C1 segment of cervical spinal cord (tissue), 14 donors: ENCODE measurements at regions not wholly inside any gene's neighbourhood (a gene's known extent, or its start where the extent isn't known, plus 50 kb on each side); places are given as distances from the start of the nearest gene placed in this dataset.
"Not testable (repeated sequence)": the region's sequence is repeated elsewhere in the genome, so short reads cannot be mapped to it uniquely, and the experiment has no call there.

Source experiments
- DNase-seq, 14 donors: peaks; one replicate each; lab custom pipeline; 2025; lab: John Stamatoyannopoulos, UW

DNA sequence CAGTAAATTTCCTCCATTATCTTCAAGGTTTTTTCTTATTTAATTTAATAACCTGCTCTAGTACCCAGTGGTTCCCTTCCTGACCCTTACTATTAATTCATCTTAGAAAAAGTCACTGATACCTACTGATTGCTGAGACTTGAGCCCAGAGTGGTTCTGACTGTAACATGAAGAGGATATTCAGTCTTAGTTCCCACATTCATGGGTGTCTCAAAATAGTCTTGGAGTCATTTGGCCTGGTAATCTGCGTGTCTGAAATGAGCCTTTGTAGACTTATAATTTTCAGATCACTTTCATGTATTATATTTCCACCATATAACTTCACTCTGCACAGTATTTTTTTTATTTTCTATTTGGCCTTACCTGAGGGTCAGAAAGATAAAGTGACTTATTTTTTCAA, 732.0 kb upstream of the KIF2B start:
- DNase-seq = no peak

DNA sequence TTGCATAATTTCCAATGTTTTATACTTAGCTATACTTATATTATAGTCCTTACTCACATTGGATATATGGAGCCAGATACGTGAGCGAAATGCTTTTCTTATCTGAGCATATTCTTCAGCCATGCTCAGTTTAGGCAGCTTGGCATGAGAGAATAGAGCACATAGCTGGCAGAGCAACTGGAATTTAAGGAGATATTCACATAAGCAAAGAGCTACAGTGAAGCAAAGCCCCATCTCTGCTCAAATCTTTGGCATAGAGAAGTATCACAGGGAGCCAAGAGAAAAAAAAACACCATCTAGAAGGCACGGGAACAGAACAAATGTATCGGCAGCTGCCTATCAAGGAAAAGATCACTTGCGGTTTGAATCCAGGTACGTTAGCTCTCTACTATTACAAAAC, 734.2 kb upstream of the KIF2B start:
- DNase-seq = peak in 1 of 14 donors; percentile 54

DNA sequence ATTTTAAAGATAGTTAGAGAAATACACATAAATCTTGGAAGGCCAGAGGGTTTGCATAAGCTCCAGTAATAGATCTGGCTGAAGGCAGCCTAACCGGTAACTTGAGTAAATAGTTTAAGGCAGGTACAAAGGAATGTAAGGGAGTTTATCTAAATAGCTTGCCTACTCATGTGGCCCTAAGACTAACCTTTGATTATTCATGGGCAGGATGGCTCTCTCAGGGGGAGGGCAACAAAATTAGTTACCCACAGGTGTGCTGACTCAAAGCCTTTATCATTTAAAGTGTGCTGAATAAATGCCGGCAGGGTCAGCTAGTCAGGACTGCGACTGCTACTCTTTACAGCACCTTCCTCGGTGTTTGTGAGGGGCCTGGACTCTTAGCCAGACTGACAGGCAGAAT, 761.3 kb upstream of the KIF2B start:
- DNase-seq = no peak

DNA sequence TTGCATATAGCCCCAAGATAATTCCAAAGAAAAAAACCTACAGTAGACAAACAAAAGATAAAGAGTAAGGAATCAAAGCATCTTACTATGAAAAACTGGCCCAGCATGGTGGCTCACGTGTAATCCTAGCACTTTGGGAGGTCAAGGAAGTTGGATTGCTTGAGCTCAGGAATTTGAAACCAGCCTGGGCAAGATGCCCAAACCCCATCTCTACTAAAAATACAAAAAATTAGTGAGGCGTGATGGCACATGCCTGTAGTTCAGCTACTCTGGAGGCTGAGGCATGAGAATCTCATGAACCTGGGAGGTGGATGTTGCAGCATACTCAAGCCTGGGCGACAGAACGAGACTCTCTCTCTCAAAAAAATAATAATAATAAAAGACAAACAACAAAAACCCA, 764.7 kb upstream of the KIF2B start:
- no peak for DNase-seq

DNA sequence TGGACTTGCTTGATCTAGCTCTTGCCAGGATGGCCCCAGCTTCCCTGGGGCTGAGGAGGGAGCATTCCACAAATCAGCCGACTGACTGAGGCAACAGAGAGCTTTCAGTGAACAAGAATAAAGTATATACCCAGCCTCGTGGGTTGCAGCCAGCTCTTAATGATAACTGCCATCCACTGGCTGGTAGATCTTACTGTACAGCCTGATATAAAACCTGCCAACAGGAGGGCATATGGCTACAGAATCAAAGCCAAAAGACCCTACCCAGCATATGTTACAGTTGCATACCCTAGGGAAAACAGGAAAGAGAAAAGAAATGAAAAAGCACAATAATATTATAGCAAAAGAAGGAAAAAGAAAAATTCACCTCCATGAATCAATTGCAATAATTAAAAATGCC, 775.9 kb upstream of the KIF2B start:
- no peak for DNase-seq

DNA sequence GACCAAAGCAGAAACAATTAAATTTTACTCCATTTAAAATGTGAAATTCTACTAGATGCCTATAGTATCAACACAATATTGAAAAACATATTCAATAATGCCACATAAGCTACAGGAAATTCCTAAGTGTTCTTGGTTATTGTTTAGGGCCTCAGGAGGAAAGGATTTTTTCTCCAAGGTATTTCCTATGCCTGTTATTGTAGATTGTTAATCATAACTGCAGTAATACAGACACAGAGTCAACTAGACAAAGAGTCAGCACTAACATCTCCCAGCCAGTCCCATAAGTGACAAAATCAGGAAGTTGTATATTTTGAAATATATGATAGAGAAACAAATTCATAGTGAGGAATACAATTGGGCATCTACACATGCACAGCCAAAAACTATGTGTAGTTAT, 782.7 kb upstream of the KIF2B start:
- DNase-seq = no peak

DNA sequence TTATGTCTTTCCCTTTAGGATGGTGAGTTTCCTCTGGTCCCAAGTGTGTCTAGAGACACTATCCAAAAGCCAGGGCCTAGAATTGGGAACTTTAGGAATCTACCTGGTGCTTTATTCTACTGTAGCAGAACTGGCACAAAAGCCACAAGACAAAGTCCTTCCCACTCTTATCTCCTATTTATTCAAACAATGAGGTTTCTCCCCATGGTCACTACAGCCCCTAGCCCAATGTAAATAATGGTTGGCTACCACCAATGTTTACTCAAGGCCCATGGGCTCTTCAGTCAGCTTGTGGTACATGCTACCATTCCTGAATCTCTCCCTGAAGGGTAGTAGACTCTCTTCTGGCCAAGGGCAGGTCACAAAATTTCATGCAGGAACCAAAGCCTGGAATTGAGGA, 789.4 kb upstream of the KIF2B start:
- no peak for DNase-seq

DNA sequence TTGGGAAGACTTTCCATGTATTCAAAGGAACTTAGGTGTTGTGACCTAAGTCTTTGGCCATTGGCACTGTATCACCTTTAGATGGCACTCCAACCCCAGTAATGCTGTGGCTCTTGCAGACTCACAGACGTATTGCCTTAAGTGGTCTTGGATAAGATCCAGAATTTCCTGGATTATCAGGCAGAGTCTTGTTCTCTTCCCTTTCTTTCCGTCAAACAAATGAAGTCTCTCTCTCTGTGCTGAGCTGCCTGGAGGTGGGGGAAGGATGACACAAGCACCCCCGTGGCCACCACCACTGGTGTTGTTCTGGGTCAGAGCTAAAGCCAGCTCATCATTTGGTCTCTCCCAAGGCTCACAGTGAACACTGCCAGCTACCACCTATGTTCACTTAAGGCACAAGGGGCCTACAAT, 789.9 kb upstream of the KIF2B start:
- DNase-seq = no peak

DNA sequence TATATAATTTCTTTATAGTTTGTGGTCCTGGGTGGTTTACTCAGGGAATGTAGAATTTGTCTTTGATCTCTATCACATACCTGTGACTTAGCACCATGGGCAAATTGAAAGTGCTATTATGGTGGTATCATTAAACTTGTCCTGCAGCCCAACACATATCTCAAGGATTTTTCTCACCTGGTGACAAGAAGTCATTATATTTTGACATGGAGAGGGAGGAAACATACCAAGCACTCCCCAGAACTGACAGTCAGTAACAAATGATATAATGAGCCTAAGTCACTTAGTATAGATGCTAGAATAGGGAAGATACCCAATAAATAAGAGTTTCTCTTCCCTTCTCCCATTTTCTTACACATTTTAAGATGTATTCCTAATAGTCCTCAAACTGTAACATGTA, 805.5 kb upstream of the KIF2B start:
- no peak for DNase-seq

DNA sequence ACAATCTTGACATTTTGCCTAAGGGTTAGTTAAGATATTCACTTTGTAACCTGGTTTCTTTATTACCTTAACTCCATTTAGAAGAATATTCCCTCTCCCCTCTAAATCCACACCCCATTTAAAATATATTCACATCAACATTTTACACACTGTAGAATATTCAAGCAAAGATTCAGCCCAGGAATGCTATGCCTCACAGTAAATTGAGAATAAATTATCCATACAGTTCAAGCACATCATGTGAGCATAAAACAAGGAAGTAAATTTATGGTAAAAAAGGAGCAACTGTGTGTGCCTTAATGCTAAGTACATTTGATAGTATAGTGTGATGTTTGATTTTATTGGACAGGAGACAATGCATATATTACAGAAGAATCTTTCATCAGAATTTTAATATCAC, 806.6 kb upstream of the KIF2B start:
- no peak for DNase-seq

DNA sequence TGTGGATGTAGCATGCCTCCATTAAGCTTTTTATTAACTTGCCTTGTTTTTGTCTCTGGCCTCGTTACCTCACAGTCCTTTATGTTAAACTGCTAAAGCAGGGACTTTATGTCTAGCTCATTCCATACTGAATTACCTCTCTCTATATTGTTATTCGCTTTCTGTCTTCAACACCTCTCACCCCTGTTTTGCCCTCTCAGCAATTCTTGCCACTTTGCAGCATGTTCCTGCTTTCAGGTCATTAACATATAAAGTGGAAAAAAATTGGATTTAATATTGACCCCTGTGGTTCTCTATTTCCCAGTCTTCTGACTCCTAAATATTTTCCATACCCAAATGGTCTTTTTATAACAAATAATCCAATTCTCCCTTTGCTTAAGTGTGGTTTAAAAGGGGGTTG, 810.4 kb upstream of the KIF2B start:
- no peak for DNase-seq

DNA sequence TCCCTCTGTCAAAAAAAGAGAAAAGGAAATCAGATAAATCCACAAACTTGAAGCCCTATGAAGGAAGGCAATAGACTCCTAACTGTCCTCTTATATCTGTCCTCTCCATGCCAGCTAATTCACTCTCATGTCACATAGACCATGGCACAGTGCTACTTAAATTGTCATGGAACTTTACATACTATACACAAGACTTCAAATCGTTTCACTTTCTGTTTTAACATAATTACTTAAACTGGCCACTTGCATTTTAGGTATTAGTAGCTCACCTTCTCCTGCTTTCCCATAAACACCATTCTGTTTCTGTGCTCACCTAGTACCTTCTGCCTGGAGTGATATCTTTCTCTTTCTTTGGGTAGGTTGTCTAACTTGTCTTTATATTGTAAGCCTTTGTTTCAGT, 816.7 kb upstream of the KIF2B start:
- DNase-seq = no peak

DNA sequence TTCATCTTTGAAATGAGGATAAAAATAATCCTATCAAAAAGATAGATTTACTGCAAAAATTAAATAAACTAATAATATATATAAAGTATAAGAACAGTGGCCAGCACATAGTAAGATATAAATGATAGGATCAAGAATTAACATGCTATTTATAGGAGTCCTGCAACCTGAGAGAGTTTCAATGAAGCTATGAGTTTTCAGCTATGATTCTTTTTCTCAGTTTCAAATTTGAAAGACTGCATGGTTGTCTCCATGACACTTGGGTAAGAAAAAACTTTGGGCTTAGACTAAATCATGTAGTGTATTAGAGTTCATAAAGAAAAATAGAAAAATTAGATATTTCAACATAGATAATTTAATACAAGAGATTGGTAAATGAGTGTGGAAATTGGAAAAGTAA, 817.8 kb upstream of the KIF2B start:
- DNase-seq = no peak

DNA sequence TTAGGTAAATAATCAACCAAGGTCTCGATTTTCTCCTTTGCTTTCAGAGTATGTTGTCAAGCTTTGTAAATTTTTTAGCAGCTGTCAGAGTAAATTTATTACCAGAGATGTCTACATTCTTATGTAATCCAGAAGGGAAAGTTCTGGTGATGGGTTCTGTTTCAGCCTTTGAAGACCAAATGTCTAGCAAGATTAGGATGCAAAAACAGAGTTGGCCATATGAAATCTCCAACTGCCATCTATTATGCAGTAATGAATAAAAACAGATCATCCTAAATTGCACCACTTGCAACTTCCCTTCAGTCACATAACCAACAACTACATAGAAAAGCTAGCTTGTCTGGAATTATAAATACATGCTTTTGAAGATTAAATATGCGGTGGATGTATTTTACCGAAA, 826.8 kb upstream of the KIF2B start:
- DNase-seq = no peak

DNA sequence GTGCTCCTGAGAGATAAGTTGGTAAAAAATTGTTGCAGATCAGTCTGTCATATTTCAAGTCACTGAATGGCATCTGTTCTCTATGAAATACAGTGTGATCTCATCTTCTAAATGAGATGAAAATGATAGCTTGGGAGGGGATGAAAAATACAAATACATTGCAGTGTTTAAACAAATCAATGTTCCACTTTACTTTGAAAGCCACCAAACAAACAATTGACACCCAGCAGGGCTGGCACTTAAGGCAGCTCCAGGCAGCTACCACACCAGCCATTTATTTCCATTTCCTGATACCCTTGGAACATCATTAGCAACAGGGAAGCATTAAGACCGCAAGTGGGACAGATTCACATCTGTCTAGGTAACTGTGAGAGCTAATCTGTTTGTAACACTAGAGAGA, 827.6 kb upstream of the KIF2B start:
- DNase-seq = no peak

DNA sequence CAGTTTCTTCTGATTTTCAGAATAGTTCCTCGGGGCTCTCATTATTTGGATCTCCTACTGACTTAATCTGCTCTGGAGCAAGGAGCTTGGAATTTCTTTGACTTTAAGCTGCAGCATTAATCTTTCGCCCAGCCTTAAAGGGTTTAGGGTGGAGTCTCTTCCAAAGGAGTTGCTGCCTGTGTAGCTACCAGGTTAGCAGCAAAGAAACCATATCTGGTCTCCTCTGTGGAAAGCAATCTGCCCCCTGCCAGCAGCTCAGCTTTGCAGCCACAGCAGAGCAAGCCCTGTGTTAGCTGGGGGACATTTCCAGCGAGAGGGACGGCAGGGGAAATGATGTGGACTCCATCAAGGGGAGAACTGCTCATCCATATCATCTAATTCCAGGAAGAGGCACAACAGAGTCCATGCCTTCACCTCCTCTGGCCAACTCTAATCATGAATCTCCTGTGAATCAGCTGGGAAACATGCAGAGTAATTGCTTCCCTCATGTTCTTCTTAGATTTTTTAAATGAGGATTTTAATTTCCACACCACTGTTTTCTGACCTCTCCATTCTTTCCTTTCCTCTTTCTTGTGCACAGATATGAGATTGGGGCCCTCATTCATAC, 827.6 kb upstream of the CA10 start:
- DNase-seq = no peak

DNA sequence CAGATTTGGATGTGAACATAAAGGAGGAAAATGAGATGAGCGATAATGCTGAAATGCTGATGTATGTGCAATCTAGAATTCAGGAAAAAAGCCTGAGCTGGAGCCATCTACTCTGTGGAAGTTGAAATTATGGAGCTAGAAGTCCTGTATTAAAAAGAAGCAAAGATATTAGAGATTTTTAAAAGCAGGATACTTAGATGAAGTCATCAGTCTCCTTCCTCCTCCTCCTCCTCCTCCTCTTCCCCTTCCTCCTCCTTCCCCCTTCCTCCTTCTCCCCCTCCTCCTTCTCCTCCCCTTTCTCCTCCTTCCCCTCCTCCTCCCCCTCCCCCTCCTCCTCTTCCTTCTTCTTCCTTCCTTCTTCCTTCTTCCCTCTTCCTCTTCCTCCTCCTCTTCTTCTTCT, 823.8 kb upstream of the CA10 start:
- no peak for DNase-seq

DNA sequence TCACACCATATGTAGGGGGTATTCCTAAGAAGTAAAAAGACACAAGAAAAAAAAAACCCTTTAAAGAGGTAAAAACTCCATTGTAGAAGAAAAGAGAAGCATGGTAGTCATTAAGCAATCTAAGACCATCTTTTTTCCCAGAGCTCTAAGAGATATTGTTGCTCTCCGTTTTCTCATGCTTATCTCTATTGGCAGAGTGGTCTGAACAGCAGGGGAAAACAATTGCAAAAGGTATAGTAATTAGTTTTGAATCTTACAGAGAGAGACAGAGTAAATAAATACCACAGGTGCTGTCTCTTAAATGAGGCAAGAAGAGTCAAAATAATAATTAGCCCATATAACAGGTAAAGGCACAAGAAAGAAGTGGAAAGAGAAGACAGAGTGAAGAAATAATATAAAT, 821.4 kb upstream of the CA10 start:
- no peak for DNase-seq

DNA sequence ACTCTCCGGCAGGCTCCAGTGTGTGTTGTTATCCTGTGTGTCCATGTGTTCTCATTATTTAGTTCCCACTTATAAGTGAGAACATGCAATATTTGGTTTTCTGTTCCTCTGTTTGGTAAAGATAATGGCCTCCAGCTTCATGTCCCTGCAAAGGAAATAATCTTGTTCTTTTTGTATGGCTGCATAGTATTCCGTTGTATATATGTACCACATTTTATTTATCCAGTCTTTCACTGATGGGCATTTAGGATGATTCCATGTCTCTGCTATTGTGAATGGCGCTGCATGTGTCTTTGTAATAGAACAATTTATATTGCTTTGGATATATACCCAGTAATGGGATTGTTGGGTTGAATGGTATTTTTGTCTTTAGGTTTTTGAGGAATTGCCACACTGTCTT, 807.3 kb upstream of the CA10 start:
- DNase-seq = no peak

DNA sequence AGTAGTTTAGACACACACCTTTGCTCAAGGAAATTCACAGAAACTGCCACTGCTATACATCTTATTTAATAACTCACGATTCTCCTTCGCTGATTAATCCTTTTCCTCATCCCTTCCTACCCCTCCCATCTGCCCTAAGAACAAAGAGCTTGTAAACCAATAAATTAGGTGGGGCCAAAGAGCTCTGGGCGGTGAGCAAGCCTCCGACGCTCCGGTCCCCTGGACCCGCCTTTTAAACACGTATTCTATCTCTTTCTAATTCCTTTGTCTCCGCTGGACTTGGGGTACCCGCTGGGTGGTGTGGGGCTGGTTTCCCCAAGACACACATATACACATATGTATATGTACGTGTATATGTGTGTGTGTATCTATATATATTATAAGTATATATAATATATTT, 803.2 kb upstream of the CA10 start:
- DNase-seq = not testable (repeated sequence)

DNA sequence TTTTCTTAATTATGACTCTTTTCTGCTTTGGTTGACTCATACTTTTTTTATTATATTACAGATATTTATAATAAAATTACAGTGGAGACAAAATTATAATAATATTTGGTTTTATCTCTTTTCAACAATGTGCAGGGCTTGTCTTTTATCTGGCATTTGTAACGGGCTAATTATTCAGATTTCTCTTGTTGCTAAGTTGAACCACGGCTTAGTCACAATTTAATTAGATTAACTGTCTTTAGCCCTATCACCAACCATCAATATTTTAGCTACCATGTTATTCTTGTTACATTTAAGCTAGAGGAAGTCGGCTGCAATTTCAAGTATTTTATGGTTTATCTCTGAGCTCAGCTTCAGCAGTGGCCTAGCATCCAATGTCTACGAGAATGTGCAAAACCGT, 798.9 kb upstream of the CA10 start:
- no peak for DNase-seq

DNA sequence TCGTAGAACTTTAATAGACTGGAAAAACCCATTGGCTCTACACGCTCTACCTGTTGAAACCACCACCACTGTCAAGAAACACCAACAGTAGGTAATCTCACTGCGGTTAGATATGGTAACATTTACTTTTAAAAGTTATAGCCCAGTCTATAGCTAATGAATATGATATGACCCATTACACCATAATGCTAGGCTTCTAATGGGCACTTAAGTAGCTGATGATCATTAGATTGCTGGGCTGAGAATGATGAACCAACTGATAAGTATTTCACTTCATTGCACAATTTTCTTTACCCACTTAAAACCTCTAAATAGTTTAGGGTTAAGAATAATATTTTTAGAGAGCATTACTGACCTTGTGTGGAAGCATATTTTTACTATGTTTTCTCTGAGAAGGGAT, 788.9 kb upstream of the CA10 start:
- DNase-seq = no peak

DNA sequence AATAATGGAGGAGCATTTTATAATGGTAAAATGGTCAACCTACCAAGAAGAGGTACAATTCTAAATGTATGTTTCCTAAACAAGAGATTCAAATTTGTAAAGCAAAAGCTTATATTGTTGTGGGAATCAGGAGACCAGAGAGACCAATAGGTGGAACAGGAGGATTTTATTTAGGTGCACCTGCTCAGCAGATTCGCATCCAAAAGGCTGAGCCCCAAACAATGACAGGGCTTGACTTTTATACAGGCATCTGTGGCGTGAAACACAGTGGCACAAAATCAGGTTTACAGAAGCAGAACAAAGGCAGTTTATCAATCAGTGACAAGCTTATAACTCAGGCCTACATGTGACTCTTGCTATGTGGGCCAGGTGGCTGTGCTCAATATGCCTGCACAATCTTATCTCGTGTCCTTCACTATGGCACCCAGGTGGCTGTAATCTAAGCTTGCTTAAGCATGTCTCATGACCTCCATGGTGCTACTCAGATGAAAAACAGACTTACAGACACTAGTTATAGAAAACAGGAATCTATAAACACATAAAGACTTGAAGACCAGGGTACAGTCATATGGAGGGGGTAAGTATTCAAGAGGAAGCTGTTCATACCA, 780.2 kb upstream of the CA10 start:
- no peak for DNase-seq

DNA sequence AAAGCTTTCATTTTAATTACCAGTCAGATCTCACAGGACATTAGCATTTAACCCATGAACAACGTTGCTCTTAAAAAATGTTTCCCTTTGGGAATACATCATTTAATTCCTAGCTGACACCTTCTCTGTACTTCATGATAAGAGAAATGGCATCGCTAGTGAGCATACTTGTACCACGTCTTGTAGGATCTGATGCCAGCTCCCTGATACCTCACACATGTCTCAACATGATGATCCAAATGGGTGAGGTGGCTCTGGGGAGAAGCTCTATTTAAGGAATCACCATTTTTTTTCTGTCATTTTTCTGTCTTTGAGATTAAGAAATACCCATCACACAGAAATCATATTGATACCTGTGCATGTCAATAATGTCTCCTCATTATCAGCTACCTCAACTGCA, 772.1 kb upstream of the CA10 start:
- DNase-seq = no peak
